Adrenal gland (tissue), 9 donors: ENCODE measurements at regions not wholly inside any gene's neighbourhood (a gene's known extent, or its start where the extent isn't known, plus 50 kb on each side); places are given as distances from the start of the nearest gene placed in this dataset.

ENCODE experiments used
- DNase-seq, 7 donors: peaks; one replicate each; pipeline ENCODE4 v3.0.0-alpha.2; 2019 to 2020
- H3K27ac ChIP-seq, 5 donors: fragments of 200-600 bp; sonication (generic) in 4 of 5; 1 replicate in 3 of 5; 2 replicates in 2 of 5; pipeline versions ENCODE4 v1.5.1 to v1.8.0; 2016 to 2020; ENCODE audit warnings: mild to moderate bottlenecking in 1 of 5
- H3K27me3 ChIP-seq: fragments of 200-600 bp; 2 replicates; pipeline ENCODE4 v1.8.0; 2021
- H3K36me3 ChIP-seq, 2 donors: fragments of 200-600 bp; replicated peaks in 1 of 2; 1 replicate in 1 of 2; 2 replicates in 1 of 2; pipeline versions ENCODE4 v1.5.1 to v1.8.0; 2018 to 2022
- H3K4me1 ChIP-seq, 2 donors: fragments of 200-600 bp; replicated peaks in 1 of 2; 1 replicate in 1 of 2; 2 replicates in 1 of 2; pipeline versions ENCODE4 v1.5.1 to v1.8.0; 2018 to 2021
- H3K4me3 ChIP-seq, 4 donors: fragments of 200-600 bp; sonication (generic) in 3 of 4; one replicate each; pipeline ENCODE4 v1.5.1; 2016 to 2018
- H3K9me3 ChIP-seq, 3 donors: fragments of 200-600 bp; sonication (generic) in 1 of 3; replicated peaks in 1 of 3; 1 replicate in 2 of 3; 2 replicates in 1 of 3; pipeline versions ENCODE4 v1.5.1 to v1.8.0; 2016 to 2021
- CTCF ChIP-seq, 6 experiments: fragments of 450-650 bp in 4 of 6; fragments of 200-600 bp in 2 of 6; sonication (generic) in 1 of 6; IDR thresholded peaks; 1 replicate in 5 of 6; 2 replicates in 1 of 6; pipeline versions ENCODE4 v1.5.1 to v1.8.0; 2016 to 2021; ENCODE audit warnings: antibody characterized with exemption in 6 of 6, mild to moderate bottlenecking in 2 of 6, moderate library complexity in 1 of 6
- POLR2A ChIP-seq, 2 donors: fragments of 450-650 bp; IDR thresholded peaks; one replicate each; pipeline ENCODE4 v1.6.1; 2017; ENCODE audit warnings: antibody characterized with exemption in 2 of 2, mild to moderate bottlenecking in 2 of 2, moderate library complexity in 1 of 2
- WGBS, 4 donors: extraction: QIAGEN DNeasy Blood & Tissue Kit in 2 of 4; methylation state at CpG; one replicate each; pipeline versions ENCODE4 v1.1.5 to v1.1.7; 2013 to 2017; 5-methylcytosine and 5-hydroxymethylcytosine counted together
- intact Hi-C, 2 donors: fragments of 100-400 bp; cut with DNase I; formaldehyde crosslinking; loops; one replicate each; pipeline versions ENCODE4 v1.14.1 to v1.15.0; 2022 to 2023
- donor health status: healthy with polysubstance abuse.
- donor health status: Bipolar disorder and iron deficiency.
- donor health status: DM: yes; HTN: yes; CAD: no.
- donor health status: DM: no; HTN: no; CAD: no.
- donor health status: DM: no; HTN: no; CAD: no.

DNA sequence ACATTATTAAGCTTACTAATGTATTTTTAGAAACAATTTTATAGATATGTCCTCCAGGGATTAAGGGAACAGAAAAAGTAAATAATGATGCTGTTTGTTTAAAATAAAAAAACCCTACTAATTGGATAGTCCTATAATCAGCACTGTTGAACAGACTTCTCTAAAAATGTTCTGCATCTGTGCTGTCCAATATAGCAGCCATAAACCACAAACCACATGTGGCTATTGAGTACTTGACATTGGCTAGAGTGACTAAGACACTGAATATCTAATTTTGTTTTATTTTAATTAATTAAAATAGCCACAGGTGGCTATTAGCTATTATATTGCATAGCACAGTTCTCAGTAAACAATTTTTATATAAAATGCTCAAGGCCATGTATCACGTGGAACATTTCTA lies 210.4 kb downstream of the DPY19L2 start:
- H3K27ac ChIP-seq = no peak overlapping the region
- no peak for TF ChIP-seq POLR2A (IDR thresholded peaks at IDR 0.05)
- TF ChIP-seq CTCF (IDR thresholded peaks at IDR 0.05) = no peak
- no peaks in the 10 kb centered on the region for H3K36me3 ChIP-seq
- H3K4me3 ChIP-seq = no peak overlapping the region
- H3K9me3 ChIP-seq = no peaks in the 10 kb centered on the region
- WGBS, 4 donors = 49 to 63% (median 56%) methylated on average over 1 of the region's 1 CpG
- H3K4me1 ChIP-seq = no peaks in the 10 kb centered on the region
- intact Hi-C loops = no loop called here
- H3K27me3 ChIP-seq = no peaks in the 10 kb centered on the region
- no peak for DNase-seq

GRCh38 chr12:63457428-63457827 lies 210.9 kb downstream of the DPY19L2 start:
- Histone ChIP-seq H3K4me3 (no peak overlapping the region), H3K9me3 (no peaks in the 10 kb centered on the region), H3K36me3 (no peaks in the 10 kb centered on the region), H3K4me1 (no peaks in the 10 kb centered on the region), H3K27ac (no peak overlapping the region), H3K27me3 (no peaks in the 10 kb centered on the region)
- DNase-seq = no peak
- intact Hi-C loops = no loop called here
- TF ChIP-seq POLR2A (IDR thresholded peaks at IDR 0.05) (no peak), CTCF (IDR thresholded peaks at IDR 0.05) (no peak)

GRCh38 chr12:63450816-63451215 lies 217.5 kb downstream of the DPY19L2 start:
- H3K4me3 ChIP-seq = no peak overlapping the region
- no peaks in the 10 kb centered on the region for H3K27me3 ChIP-seq
- H3K9me3 ChIP-seq = no peaks in the 10 kb centered on the region
- intact Hi-C loops = no loop called here
- DNase-seq = no peak
- H3K36me3 ChIP-seq = no peaks in the 10 kb centered on the region
- WGBS, 4 donors = 54 to 64% (median 59%) methylated on average over 2 of the region's 2 CpGs
- no peak overlapping the region for H3K27ac ChIP-seq
- no peaks in the 10 kb centered on the region for H3K4me1 ChIP-seq
- TF ChIP-seq CTCF (IDR thresholded peaks at IDR 0.05) = no peak
- no peak for TF ChIP-seq POLR2A (IDR thresholded peaks at IDR 0.05)

DNA sequence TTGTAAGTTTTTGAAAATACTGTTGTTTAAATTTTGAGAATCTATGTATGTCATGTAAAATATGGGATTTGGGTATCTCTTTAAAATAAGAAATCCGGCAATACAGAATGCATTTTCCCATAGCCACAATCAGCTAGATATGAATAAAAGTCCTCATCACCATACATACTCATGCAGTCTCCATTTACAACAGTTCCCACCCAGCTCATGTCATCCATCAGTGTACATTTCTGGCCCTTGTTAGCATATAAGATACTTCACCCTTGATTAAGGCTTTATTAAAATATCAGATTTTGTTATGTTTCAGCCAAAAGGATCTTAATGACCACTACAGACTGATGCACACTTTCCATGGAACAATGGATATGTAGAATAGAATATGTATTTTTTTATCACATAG lies 218.0 kb downstream of the DPY19L2 start:
- Histone ChIP-seq H3K27ac (no peak overlapping the region), H3K4me1 (no peaks in the 10 kb centered on the region), H3K36me3 (no peaks in the 10 kb centered on the region), H3K4me3 (no peak overlapping the region), H3K9me3 (no peaks in the 10 kb centered on the region), H3K27me3 (no peaks in the 10 kb centered on the region)
- no peak for TF ChIP-seq POLR2A (IDR thresholded peaks at IDR 0.05)
- no peak for TF ChIP-seq CTCF (IDR thresholded peaks at IDR 0.05)
- DNase-seq = no peak
- intact Hi-C loops = no loop called here
- WGBS, 4 donors = 70 to 91% (median 75%) methylated on average over 1 of the region's 1 CpG
